ENCODE measurements at regions not wholly inside any gene's neighbourhood (a gene's known extent, or its start where the extent isn't known, plus 50 kb on each side); places are given as distances from the start of the nearest gene placed in this dataset.

GRCh38 chr1:103362348-103363007, 163.0 kb upstream of the RNPC3 start:
- Histone ChIP-seq H4K20me1 (ENCODE audit: control insufficient read depth, insufficient read depth) (no peaks in the 10 kb centered on the region), H3K9me3 (replicated peaks; ENCODE audit: control insufficient read depth, insufficient read depth, low read length) (no peaks in the 10 kb centered on the region), H2AFZ (ENCODE audit: control insufficient read depth, low read depth, low read length) (no peak overlapping the region), H3K4me3 (no peak overlapping the region), H3K27ac (ENCODE audit: control insufficient read depth, insufficient read depth) (no peak overlapping the region), H3K4me2 (ENCODE audit: control insufficient read depth, insufficient read depth) (no peak overlapping the region), H3K9ac (ENCODE audit: control insufficient read depth, insufficient read depth, low read length) (no peak overlapping the region), H3K4me1 (ENCODE audit: control insufficient read depth, insufficient read depth, low read length) (no peaks in the 10 kb centered on the region), H3K79me2 (ENCODE audit: control insufficient read depth, insufficient read depth, low read length) (no peaks in the 10 kb centered on the region), H3K27me3 (replicated peaks in 1 of 2; ENCODE audit: control insufficient read depth in 2 of 2, insufficient read depth in 2 of 2, low read length in 1 of 2) (no peaks in the 10 kb centered on the region), H3K36me3 (ENCODE audit: control insufficient read depth in 2 of 2, insufficient read depth in 2 of 2, low read length in 1 of 2) (no peaks in the 10 kb centered on the region)
- TF ChIP-seq BHLHE40 (IDR thresholded peaks at IDR 0.05; ENCODE audit: borderline replicate concordance in 1 of 2, low read depth in 2 of 2, low read length in 1 of 2) = no peak
- TF ChIP-seq SP1 (IDR thresholded peaks at IDR 0.05; ENCODE audit: low read depth, low read length) = no peak
- TF ChIP-seq TBL1XR1 (IDR thresholded peaks at IDR 0.05; ENCODE audit: low read depth, low read length) = no peak
- TF ChIP-seq REST (IDR thresholded peaks at IDR 0.05; ENCODE audit: low read depth, low read length) = no peak
- TF ChIP-seq CEBPB (IDR thresholded peaks at IDR 0.05; ENCODE audit: borderline replicate concordance in 1 of 2, low read depth in 2 of 2, low read length in 2 of 2) = no peak
- no peak for TF ChIP-seq MEF2A (IDR thresholded peaks at IDR 0.05; ENCODE audit: insufficient read depth, low read depth, low read length)
- no peak for TF ChIP-seq NFIC (IDR thresholded peaks at IDR 0.05; ENCODE audit: low read depth, low read length)
- no peak for TF ChIP-seq NFYA (IDR thresholded peaks at IDR 0.05; ENCODE audit: borderline replicate concordance, low read depth, low read length)
- no peak for TF ChIP-seq CUX1 (IDR thresholded peaks at IDR 0.05; ENCODE audit: insufficient replicate concordance, low read depth, low read length)
- CTCF ChIA-PET = no interaction called here
- SMC1A ChIA-PET (ENCODE audit: uncharacterized antibody, unreplicated experiment) = interaction anchor here (1.3 kb wide), 1 partner anchor 51 kb away, joined by 3 read pairs; no protein-coding TSS in a partner anchor
- POLR2A ChIA-PET = no interaction called here
- 22% methylated on average over 4 of the region's 4 CpGs for WGBS (ENCODE audit: insufficient coverage, insufficient replicate concordance, low lambda C conversion rate, missing lambda C conversion rate)
- BruUV-seq (replicated peaks) = no TSS peak
- RAD21 ChIA-PET (ENCODE audit: unreplicated experiment) = interaction anchor here (0.6 kb wide), 1 partner anchor 161 kb away, joined by 3 read pairs; no protein-coding TSS in a partner anchor
- in situ Hi-C loops (cut with MboI) (no loop called here), intact Hi-C loops (cut with micrococcal nuclease; ENCODE audit: unreplicated experiment) (no loop called here)
- ATAC-seq (no peak), FAIRE-seq (no peak), DNase-seq (ENCODE audit: low read depth, low spot score) (no peak)
